ENCODE measurements at regions not wholly inside any gene's neighbourhood (a gene's known extent, or its start where the extent isn't known, plus 50 kb on each side); places are given as distances from the start of the nearest gene placed in this dataset.

DNA sequence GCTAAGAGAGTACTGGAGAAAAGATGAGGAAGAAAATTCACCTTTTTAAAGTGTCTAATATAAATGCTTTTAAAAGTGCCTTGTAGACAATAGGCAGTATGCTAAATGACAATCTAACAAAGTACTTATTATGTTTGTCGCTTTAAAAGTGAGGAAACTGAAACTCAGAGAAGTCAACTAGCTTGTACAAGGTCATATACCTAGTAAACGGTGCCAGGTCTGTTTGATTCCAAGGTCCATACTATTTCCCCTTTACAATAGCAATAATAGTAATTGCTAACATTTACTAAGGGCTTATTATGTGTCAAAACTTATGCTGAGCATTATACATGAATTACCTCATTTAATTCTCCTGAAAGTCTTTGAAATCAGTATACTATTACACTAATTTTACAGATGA lies 328.6 kb upstream of the SLC24A2 start:
- DNase-seq (ENCODE audit: low read depth): no peak

DNA sequence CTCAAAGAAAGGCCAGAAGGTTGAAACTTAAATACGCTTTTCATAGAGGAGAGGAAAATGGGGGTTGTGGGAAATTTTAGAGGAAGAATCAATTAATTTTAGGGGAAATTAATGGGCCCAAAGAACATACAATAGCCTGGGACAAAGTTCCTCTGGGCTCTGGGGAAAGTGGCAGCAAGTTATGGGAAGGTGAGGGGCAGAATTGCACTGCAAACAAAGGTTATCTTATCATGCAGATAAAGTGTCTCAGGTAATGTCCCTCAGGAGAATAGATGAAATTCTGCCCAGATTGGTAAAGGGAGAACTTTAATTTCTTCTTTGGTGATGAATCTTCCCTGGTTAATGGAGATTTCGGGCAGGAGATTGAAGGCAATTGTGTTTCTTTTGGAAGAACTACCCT lies 326.1 kb upstream of the SLC24A2 start:
- DNase-seq (ENCODE audit: low read depth): no peak

DNA sequence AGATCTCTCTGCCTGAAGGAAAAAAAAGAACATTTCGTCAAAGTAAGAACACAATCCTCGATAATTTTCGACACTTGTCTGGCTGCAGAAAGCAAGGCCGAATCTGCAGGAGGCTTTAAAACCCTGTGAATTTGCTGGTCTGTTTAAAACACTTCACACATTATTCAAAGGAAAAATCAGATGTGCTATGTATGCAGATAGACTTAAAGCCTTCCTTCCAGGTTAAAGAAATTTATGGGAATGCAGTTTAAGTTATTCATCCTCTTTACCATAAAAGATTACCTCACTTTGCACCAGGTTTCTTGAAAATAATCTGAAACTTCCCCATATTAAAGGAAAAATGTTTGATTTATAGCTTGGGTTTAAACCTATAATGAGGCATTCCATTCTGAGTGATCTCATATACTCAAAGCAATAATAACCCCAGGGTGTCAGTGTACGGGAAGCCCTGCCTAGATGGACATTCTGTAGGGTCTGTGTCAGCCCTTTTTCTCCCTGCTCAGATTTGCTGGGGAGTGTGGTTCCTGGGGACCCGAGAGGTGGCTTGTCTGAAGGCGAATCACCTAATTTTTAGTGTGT lies 323.5 kb upstream of the SLC24A2 start:
- no peak for DNase-seq (ENCODE audit: low read depth)

DNA sequence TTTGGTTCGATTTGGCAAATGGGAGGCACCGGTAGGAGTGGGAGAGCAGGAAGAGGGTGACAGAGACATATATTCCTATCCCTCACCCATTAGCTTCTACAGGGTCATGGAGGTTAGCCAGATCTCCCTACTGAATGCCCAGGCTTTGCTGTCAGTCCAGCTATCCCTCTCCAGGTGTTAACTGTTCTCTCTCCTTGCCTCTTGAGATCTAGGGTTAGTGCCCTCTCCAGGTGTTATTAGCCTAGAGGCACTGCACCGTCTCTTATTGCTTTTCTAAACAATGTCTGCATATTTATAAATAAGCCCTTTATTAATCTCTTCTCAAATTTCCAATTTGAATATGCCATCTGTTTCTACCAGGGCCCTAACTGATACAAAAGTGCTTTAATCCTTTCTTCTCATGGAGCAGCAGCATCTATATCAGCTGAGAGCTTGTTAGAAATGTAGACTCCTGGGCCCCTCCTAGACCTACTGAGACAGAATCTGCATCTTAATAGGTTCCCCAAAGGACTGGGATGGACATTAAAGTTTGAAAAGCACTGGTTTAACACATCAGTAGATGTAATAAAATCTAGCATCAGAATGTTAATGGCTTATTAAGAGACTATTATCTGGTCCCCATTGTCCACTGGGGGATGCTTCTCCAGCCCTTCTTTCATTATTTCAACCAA lies 322.5 kb upstream of the SLC24A2 start:
- no peak for DNase-seq (ENCODE audit: low read depth)

DNA sequence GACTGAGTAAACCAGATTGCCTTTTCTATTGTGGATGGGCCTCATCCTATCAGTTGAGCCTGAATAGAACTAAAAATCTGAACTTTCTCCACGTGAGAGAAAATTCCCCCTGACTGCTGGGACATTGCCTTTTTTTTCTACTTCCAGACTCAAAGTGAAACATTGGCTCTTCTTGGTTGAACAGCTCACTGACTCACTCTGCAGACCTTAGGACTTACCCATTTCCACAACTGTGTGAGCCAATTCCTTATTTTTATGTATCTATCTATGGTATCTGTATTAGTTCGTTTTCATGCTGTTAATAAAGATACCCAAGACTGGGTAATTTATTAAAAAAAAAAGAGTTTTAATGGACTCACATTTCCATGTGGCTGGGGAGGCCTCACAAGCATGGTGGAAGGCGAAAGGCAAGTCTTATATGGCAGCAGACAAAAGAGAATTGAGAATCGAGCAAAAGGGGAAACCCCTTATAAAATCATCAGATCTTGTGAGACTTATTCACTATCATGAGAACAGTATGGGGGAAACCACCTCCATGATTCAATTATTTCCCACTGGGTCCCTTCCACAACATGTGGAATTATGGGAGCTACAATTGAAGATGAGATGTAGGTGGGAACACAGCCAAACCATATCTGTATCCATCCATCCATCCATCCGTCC lies 306.7 kb upstream of the SLC24A2 start:
- DNase-seq (ENCODE audit: low read depth): no peak

DNA sequence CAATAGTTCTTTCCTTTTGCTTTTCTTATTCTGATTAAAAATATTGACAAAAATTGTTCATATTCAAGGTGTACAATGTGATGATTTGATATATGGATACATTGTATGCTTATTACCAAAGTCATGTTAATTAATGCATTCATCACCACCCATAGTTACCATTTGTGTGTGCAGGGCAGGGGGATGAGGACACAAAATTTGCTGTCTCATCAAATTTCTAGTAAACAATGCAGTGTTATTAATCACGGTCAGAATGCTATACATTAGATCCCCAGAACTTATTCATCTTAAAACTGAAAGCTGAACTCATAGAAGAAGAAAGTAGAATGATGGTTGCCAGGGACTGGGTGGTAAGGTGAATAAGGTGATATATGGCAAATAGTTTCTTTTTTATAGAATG lies 303.7 kb upstream of the SLC24A2 start:
- DNase-seq (ENCODE audit: low read depth): no peak

DNA sequence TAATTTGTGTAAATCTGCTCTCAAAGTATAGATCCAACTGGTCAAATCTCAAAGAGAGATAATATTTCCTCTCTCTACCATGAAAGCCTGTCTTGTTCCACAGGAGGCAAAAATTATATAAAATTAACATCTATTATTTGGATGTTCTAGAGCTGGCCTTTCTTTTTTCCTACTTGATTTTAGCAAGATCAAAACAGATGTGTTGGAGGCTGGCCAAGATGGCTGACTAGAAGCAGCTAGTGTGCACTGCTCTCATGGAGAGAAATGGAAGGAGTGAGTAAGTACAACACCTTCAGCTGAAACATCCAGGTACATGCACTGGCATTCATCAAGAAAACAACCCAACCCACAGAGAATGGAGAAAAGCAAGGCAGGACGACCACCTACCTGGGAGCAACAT lies 298.6 kb upstream of the SLC24A2 start:
- no peak for DNase-seq (ENCODE audit: low read depth)

DNA sequence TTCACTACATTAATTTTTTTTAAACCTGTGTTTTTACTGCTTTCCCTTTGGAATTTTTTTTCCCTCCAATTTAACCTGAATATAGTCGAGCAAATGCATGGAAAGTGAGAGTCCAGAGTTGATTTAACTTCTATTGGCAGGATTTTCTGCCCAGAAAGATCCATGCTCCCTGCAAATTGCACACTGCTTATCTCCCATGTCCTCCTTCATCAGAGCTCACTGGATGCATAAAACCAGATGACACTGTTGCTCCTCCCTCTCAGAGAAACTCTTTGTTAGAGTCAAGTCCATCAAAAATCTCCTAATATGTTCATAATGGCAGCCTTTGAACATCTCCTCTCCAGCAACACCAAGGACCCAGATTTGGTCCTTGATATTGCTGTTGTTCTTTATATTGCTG lies 297.0 kb upstream of the SLC24A2 start:
- DNase-seq (ENCODE audit: low read depth): no peak

DNA sequence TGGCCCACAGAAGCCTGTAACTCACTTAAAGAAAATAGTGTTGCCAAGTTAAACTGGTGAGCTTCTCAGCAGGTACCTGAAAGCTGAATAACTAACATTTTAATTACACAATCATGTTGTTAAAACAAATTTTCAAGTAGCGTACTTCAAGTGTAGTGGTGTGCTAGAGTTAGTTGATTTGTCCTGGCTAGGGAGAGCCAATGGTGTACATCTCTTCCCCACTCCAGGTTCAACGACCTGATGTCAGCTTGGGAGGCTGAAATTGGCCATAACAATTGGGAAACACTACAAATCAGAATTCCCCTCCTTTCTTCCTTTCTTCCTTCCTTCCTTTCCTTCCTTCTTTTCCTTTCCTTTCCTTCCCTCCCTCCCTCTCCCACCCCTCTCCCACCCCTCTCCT lies 295.3 kb upstream of the SLC24A2 start:
- no peak for DNase-seq (ENCODE audit: low read depth)

DNA sequence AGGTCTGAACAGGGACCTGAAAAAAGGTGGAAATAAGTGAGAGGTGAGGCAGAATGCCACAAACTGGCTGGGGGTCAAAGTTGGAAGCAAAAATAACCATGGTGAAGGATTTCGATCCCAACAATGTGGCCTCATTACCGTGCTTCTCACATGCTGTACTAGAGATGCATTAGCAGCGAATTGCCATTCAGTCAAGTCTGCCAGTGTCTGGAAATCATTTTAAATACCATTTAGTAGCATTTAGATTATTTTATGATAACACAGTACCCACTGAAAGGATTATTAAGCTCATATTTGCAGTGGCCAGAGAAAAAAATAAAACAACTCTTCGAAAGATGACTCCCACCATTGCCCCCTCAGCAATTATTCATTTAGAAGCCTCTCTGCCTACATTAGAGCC lies 294.6 kb upstream of the SLC24A2 start:
- DNase-seq (ENCODE audit: low read depth): no peak

DNA sequence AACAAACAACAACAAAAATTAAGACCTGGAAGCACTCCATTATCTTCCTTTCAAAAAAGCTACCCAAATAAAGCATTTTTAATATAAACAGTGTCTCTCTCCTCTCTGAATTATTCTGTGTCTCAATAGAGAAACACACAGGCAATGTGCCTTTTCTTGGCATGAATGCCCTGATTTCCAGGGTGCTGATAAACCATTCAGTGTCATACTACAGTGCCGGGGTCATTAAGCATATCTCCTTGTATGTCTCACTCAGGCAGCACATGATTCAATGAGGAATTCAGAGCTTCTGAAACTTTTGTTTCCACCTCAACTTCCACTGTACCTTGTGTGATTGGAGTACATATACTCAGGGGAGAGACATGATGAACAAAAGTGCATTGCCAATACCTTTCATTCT lies 294.0 kb upstream of the SLC24A2 start:
- DNase-seq (ENCODE audit: low read depth): no peak

DNA sequence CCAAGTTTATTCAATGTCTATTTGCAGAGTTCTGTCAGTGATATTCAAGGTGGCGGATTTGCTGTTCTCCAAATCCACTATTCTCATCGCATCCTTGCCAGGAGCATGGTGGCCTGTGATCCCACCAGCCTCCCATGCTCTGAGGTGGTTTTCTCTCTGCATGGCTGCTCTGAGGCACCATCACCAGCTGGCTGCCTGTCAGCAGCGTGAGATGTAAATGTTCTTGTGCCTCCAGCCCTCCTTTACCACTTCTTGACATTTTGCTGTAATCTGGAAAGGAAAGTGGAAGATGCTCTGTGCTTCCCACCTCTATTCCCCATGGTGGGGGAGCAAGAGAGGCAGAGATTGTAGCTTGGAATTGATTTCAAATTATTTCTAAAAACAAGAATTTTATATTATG lies 293.6 kb upstream of the SLC24A2 start:
- no peak for DNase-seq (ENCODE audit: low read depth)

DNA sequence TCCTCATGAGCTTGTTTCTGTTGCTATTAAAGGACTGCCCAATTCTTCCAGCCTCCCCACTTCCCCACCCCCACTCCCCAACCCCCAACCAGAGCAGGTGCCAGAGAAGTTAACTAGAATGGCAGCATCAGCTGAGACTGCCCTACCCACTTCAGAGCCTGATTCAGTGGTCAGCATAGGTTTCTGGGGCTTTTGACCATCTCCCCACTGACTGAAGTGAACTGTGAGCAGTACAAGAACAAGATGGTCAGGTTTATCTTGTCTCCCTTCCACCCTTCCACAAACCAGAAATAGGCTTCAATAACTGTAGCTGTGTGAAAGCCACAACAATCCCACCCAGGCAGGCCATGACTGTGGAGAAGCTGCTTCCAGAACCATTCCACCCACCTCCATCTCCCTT lies 289.4 kb upstream of the SLC24A2 start:
- no peak for DNase-seq (ENCODE audit: low read depth)

DNA sequence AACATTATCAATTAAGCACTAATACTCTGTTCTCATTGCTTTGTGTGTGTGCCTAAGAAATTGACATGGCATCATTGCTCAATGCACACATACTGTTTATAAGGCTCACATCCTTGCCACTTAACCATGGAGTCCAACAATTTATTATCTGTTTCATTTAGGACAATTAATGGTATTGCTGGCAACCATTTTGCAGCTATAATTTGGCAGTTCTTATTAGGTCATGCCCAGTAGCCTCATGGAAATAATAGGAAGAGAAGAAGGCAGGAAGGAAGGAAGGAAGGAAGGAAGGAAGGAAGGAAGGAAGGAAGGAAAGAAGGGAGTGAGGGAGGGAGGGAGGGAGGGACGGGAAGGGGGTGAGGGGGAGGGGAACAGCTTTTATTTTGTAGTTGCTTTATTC lies 285.5 kb upstream of the SLC24A2 start:
- no peak for DNase-seq (ENCODE audit: low read depth)

DNA sequence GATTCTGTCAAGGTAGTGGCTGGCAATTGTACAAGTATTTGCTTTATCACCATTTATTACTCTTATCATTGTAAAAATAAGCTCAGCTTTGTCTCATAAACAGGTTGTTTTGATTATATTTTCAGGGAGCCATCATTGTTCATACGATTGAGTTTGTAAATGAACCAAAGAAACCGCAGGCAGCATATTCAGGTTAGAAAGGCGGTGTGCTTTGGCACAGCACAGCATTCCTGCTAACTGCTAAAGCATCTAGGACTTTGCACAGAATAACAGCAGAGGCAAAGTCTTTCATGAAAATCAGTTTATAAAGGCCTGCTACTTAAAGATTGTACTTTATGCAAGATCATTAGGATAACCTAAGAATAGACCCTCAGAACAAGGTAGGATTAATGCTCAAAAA lies 281.5 kb upstream of the SLC24A2 start:
- DNase-seq (ENCODE audit: low read depth): no peak

DNA sequence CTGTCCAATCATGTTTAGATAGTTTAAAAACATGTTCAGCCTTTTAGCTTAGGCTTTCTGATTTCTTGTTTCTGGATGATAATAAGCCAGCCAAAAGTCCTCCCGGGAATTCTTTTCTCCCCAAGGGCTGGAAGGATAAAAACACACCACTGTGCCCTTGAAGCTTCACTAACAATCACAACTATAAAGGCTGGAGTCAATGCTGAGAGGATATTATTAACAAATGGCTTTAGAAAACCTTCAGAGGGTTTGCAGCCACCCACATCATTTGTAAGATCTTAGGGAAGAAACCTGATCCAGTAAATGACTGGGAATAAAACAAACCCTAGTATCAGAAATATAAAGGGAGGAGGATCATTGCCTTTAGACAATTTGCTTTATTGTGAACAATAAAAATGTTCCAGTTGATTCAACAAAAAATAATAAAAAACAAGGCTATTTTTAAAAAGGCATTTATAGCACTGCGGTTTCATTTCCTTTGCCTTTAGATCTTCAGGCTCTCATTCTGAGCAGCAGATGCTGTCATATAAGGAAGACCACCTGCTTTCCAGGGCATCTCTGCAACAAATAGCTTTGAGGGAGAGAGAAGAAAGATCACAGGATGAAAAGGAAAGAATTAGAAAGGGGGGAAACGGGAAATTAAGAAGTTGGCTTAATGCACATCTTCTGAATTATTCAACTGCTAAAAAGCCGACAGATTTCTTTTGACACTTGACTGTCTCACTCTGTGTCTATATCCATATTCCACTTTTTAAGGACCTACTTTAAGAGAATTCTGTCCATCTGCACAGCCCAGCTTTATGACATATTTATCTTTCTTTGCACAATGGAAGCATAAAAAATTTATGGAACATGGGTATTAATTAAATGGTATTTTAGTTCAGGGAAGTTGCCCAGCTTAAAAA lies 277.2 kb upstream of the SLC24A2 start:
- no peak for DNase-seq (ENCODE audit: low read depth)

DNA sequence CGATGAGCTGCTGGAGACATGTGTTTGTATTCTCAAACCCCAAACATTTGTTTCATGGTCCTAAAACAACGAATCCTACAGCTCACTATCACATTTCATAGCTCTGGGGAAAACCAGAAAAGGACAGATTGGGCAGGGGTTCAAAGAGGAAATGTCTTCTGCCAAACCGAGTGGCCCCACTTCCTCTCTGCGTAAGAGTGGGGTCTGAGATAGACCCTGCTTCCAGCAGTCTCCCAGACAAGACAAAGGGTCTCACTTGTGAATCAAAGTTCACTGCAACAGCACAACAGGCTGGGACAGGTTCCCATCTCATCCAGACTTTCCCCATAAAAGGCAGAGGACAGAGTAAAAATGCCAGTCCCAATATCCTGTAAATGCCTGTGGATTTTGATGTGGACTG lies 276.2 kb upstream of the SLC24A2 start:
- DNase-seq (ENCODE audit: low read depth): no peak

DNA sequence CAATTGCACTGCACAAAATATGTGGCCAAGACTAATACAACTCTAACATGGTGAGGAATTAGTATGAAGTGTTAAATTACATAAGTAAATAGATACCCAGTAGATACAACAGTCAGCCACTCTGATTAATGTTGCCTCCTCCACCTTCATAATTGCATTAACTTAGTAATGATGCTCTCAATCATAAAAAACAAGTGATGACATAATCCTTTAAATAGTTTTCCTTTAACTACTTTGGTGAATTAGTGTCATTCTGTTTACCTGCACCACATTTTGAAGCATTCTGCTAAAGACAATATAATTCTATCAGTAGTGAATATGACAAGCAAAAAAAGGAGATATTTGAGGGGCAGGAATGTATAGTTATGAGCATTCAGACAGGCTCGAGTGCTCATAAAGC lies 265.9 kb upstream of the SLC24A2 start:
- DNase-seq (ENCODE audit: low read depth): no peak

DNA sequence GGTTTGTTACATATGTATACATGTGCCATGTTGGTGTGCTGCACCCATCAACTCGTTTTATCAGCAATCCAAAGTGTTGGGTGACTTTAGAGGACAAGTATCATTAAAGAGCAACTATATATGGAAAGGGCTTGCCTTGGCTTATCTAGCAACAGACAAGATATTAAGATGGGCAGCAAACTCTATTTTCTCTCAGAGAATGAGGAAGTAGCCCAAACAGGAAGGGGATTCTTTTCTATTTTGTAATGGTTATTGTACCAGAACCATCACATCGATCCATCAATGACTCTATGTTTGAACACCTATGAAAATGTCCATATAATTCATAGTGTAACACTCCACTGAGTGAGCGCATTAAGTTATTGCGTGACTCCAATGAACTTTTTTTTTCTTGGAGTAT lies 260.1 kb upstream of the SLC24A2 start:
- no peak for DNase-seq (ENCODE audit: low read depth)

DNA sequence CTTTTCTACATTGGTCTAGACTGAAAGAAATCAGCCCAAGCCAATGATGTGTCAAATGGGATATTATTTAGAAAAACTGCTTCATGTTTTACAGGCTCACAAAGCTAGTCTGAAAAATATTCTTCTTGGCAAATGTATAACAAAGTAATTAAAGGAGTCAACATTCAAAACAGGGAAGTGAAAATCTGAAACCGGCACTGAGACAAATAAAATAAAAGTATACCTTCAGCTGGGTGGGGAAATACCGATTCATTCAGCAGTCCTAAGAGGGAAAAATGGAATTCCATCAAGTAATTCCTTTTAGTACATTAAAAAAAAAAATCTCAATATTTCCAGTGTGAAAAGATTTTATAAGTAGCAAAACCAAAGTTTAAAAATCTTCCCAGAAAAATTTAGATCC lies 259.6 kb upstream of the SLC24A2 start:
- no peak for DNase-seq (ENCODE audit: low read depth)

DNA sequence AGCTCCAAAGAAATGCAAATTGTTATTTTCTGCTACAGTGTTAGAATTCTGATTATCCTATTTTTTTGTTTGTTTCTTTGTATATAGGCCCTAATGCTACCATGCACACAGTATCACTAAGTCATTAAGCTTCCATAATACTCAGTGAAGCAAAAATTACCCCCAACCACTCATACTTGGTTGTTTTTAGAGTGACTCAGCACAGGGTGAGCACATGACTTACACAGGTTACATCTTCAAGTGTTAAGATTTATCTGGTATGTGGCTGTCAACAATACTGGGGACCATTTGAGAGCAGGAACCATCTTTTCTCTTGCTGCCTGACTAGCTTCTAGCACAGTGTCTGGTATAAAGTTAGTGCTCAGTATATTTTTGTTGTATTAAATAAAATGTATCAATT lies 255.8 kb upstream of the SLC24A2 start:
- no peak for DNase-seq (ENCODE audit: low read depth)

DNA sequence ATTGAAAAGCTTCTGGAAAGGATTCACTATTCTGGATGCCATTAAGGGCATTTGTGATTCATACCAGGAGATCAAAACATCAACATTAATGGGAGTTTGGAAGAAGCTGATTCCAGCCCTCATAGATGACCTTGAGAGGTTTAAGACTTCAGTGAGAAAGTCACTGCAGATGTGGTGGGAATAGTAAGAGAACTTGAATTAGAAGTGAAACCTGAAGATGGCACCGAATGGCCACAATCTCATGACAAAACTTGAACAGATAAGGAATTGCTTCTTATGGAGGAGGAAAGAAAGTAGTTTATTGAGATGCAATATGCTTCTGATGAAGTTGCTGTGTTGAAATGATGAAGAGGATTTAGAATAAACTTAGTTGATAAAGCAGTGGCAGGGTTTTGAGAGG lies 254.6 kb upstream of the SLC24A2 start:
- no peak for DNase-seq (ENCODE audit: low read depth)

DNA sequence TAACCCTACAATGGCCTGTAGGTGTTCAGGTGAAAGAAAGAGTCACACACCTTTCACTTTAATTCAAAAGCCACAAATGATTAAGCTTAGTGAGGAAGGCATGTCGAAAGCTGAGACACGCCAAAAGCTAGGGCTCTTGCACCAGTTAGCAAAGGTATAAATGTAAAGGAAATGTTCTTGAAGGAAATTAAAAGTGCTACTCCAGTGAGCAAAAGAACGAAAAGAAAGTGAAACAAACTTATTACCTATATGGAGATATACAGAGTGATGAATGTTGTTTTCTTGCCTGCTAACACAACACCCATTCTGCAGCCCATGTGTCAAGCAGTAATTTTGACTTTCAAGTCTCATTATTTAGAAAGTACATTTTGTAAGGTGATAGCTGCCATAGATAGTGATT lies 254.2 kb upstream of the SLC24A2 start:
- DNase-seq (ENCODE audit: low read depth): no peak
